ENCODE measurements at regions not wholly inside any gene's neighbourhood (a gene's known extent, or its start where the extent isn't known, plus 50 kb on each side); places are given as distances from the start of the nearest gene placed in this dataset.

DNA sequence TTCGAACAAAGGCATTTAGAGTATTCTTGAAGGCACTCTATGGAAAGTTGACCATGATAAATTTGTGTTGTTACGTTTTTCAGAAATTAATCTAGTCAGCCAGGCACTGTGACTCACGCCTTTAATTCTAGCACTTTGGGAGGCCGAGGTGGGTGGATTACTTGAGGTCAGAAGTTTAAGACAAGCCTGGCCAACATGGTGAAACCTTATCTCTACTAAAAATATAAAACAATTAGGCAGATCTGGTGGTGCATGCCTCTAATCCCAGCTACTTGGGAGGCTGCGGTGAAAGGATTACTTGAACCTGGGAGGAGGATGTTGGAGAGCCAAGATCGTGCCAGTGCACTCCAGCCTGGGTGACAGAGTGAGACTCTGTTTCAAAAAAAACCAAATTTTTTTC is 130.6 kb upstream of the BRINP3 start:
- no peak for DNase-seq (ENCODE audit: low read depth)
- TF ChIP-seq, protein P1, sequence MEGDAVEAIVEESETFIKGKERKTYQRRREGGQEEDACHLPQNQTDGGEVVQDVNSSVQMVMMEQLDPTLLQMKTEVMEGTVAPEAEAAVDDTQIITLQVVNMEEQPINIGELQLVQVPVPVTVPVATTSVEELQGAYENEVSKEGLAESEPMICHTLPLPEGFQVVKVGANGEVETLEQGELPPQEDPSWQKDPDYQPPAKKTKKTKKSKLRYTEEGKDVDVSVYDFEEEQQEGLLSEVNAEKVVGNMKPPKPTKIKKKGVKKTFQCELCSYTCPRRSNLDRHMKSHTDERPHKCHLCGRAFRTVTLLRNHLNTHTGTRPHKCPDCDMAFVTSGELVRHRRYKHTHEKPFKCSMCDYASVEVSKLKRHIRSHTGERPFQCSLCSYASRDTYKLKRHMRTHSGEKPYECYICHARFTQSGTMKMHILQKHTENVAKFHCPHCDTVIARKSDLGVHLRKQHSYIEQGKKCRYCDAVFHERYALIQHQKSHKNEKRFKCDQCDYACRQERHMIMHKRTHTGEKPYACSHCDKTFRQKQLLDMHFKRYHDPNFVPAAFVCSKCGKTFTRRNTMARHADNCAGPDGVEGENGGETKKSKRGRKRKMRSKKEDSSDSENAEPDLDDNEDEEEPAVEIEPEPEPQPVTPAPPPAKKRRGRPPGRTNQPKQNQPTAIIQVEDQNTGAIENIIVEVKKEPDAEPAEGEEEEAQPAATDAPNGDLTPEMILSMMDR (IDR thresholded peaks at IDR 0.05; ENCODE audit: control insufficient read depth, extremely low read depth, insufficient read depth) = no peak

DNA sequence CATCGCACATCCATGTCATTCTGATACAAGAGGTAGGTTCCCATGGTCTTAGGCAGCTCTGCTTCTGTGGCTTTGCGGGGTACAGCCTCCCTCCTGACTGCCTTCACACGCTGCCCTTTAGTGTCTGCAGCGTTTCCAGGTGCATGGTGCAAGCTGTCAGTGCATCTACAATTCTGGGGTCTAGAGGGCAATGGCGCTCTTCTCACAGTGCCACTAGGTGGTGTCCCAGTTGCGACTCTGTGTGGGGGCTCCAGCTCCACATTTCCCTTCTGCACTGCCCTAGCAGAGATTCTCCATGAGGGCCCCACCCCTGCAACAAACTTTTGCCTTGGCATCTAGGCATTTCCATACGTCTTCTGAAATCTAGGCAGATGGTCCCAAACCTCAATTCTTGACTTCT is 138.2 kb upstream of the BRINP3 start:
- no peak for DNase-seq (ENCODE audit: low read depth)
- TF ChIP-seq, protein P1 (IDR thresholded peaks at IDR 0.05; ENCODE audit: control insufficient read depth, extremely low read depth, insufficient read depth) = no peak
- no peak overlapping the region for H3K4me3 ChIP-seq (ENCODE audit: low read depth, low read length)

More for the DNA sequence above, 130.6 kb upstream of the BRINP3 start:
- no peak overlapping the region for H3K4me3 ChIP-seq (ENCODE audit: low read depth, low read length)

DNA sequence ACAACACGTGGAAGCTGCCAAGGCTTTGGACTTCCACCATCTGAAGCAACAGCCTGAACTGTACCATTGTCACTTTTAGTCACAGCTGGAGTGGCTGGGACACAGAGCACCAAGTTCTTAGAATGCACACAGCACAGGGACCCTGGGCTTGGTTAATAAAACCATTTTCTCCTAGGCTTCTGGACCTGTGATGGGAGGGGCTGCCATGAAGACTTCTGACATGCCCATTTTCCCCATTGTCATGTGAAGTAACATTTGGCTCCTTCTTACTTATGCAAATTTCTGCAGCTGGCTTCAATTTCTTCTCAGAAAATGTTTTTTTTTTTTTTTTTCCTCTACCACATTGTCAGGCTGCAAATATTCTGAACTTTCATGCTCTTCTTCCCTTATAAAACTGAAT is 138.6 kb upstream of the BRINP3 start:
- no peak for DNase-seq (ENCODE audit: low read depth)
- TF ChIP-seq, protein P1 (IDR thresholded peaks at IDR 0.05; ENCODE audit: control insufficient read depth, extremely low read depth, insufficient read depth) = no peak
- H3K4me3 ChIP-seq (ENCODE audit: low read depth, low read length) = no peak overlapping the region

DNA sequence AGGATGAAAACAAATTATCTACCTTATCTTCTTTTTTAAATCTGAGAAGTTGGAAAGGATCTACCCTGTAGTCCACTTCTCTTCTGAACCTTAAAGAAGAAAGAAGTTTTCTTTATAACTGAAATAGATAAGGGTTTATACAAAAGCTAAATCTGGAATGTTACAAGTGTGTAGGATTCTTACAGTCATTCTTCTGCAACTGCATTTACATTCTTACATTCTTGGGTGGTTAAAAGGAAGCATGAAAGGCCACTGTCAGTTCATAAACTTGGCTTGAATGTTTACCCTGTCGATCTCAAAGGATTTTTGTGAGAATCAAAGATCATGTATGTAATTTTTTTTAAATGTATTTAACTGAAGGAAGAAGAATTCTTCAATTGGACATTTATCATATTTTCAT is 142.1 kb upstream of the BRINP3 start:
- DNase-seq (ENCODE audit: low read depth) = no peak
- TF ChIP-seq, protein P1 (IDR thresholded peaks at IDR 0.05; ENCODE audit: control insufficient read depth, extremely low read depth, insufficient read depth) = no peak
- no peak overlapping the region for H3K4me3 ChIP-seq (ENCODE audit: low read depth, low read length)

DNA sequence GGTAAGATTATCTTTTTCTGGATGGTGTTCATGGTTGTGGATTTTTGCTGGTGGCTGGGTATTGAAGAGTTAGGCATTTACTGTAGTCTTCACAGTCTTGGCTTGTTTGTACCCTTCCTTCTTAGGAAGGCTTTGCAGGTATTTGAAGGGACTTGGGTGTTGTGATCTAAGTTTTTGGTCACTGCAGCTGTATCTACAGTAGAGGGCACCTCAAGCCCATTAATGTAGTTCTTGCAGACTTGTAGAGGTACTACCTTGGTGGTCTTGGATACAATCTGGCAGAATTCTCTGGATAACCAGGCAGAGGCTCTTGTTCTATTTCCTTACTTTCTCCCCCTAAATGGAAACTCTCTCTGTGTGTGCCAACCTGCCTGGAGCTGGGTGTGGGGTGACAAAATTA is 155.8 kb upstream of the BRINP3 start:
- TF ChIP-seq, protein P1 (IDR thresholded peaks at IDR 0.05; ENCODE audit: control insufficient read depth, extremely low read depth, insufficient read depth) = peak; percentile 22; the same call in 1 of the 2 replicates
- no peak for DNase-seq (ENCODE audit: low read depth)
- H3K4me3 ChIP-seq (ENCODE audit: low read depth, low read length) = no peak overlapping the region

DNA sequence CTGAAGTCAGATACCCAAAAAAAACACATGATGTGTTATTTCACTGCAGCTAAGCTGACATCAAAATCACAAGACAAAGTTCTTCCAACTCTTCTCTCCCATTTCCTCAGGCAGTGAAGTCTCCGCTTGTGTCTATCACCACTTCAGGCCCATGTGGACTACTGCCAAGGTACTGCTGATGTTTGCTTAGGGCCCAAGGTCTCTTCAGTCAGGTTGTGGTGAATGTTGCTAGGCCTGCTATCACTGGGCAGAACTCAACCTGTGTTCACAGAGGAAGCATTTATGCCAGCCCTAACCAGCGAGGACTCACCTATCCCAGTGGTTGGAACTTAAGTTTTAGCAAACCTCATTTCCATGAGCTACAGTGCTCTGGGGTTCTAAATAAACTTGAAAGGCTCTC is 156.5 kb upstream of the BRINP3 start:
- DNase-seq (ENCODE audit: low read depth) = no peak
- no peak overlapping the region for H3K4me3 ChIP-seq (ENCODE audit: low read depth, low read length)
- TF ChIP-seq, protein P1 (IDR thresholded peaks at IDR 0.05; ENCODE audit: control insufficient read depth, extremely low read depth, insufficient read depth) = no peak

DNA sequence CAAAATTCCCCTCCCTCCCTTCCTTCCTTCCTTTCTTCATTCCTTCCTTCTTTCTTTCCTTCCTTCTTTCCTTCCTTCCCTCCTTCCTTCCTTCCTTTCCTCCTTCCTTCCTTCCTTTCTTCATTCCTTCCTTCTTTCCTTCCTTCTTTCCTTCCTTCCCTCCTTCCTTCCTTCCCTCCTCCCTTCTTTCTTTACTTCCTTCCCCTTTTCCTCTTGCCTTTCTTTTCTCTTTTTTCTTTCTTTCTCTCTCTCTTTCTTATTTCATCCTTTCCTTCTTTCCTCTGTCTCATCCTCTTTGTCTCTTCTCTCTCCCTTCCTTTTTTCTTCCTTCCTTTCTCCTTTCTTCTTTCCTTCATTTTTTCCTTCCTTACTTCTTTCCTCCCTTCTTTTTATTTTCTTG is 171.9 kb upstream of the BRINP3 start:
- TF ChIP-seq, protein P1 (IDR thresholded peaks at IDR 0.05; ENCODE audit: control insufficient read depth, extremely low read depth, insufficient read depth) = no peak
- no peak for DNase-seq (ENCODE audit: low read depth)
- no peak overlapping the region for H3K4me3 ChIP-seq (ENCODE audit: low read depth, low read length)

All from LNCaP clone FGC (cell line).